ENCODE measurements at regions not wholly inside any gene's neighbourhood (a gene's known extent, or its start where the extent isn't known, plus 50 kb on each side); places are given as distances from the start of the nearest gene placed in this dataset.
A peak's percentile ranks its signal among the peaks of the same experiment; 100 is the strongest.
"Not testable (repeated sequence)": the region's sequence is repeated elsewhere in the genome, so short reads cannot be mapped to it uniquely, and the experiment has no call there.

GRCh38 chr5:45109062-45109461, 300.3 kb downstream of the MRPS30 start:
- no peaks in the 10 kb centered on the region for H3K27me3 ChIP-seq (ENCODE audit: control insufficient read depth, insufficient read depth, low read length)
- H3K4me3 ChIP-seq (ENCODE audit: low read depth, low read length), result no peak overlapping the region
- no peaks in the 10 kb centered on the region for H3K36me3 ChIP-seq (ENCODE audit: control insufficient read depth, insufficient read depth, low read length)
- 0 out of 2 replicates have a peak, but pooled peaks cover 4% of the 10 kb centered on the region for H3K9me3 ChIP-seq (ENCODE audit: control insufficient read depth, insufficient read depth, low read depth, low read length)
- no peak overlapping the region for H3K27ac ChIP-seq (ENCODE audit: low read depth, low read length)
- H3K9ac ChIP-seq (ENCODE audit: low read length), result no peak overlapping the region
- H3K4me1 ChIP-seq (ENCODE audit: control insufficient read depth, insufficient read depth, low read length), result peaks cover 36% of the 10 kb centered on the region

GRCh38 chr5:45109636-45110035, 300.9 kb downstream of the MRPS30 start:
- Histone ChIP-seq H3K4me3 (ENCODE audit: low read depth, low read length) (0 out of 2 replicates have a peak overlapping the region, but pooled peaks have one; percentile 10), H3K9me3 (ENCODE audit: control insufficient read depth, insufficient read depth, low read depth, low read length) (0 out of 2 replicates have a peak, but pooled peaks cover 4% of the 10 kb centered on the region), H3K36me3 (ENCODE audit: control insufficient read depth, insufficient read depth, low read length) (no peaks in the 10 kb centered on the region), H3K27me3 (ENCODE audit: control insufficient read depth, insufficient read depth, low read length) (no peaks in the 10 kb centered on the region), H3K9ac (ENCODE audit: low read length) (peak overlapping the region; percentile 19), H3K27ac (ENCODE audit: low read depth, low read length) (peak overlapping the region; percentile 80), H3K4me1 (ENCODE audit: control insufficient read depth, insufficient read depth, low read length) (peaks cover 36% of the 10 kb centered on the region)

GRCh38 chr5:45110399-45110798, 301.7 kb downstream of the MRPS30 start:
- H3K36me3 ChIP-seq (ENCODE audit: control insufficient read depth, insufficient read depth, low read length), result no peaks in the 10 kb centered on the region
- H3K4me1 ChIP-seq (ENCODE audit: control insufficient read depth, insufficient read depth, low read length), result peaks cover 36% of the 10 kb centered on the region
- H3K27ac ChIP-seq (ENCODE audit: low read depth, low read length), result peak overlapping the region; percentile 80
- H3K9me3 ChIP-seq (ENCODE audit: control insufficient read depth, insufficient read depth, low read depth, low read length), result peaks cover 5% of the 10 kb centered on the region; the same call in 1 of the 2 replicates
- peak overlapping the region; percentile 10; the same call in 1 of the 2 replicates for H3K4me3 ChIP-seq (ENCODE audit: low read depth, low read length)
- no peaks in the 10 kb centered on the region for H3K27me3 ChIP-seq (ENCODE audit: control insufficient read depth, insufficient read depth, low read length)
- peak overlapping the region; percentile 41 for H3K9ac ChIP-seq (ENCODE audit: low read length)

- Histone ChIP-seq H3K27me3 (ENCODE audit: control insufficient read depth, insufficient read depth, low read length) (no peaks in the 10 kb centered on the region), H3K9ac (ENCODE audit: low read length) (no peak overlapping the region), H3K4me1 (ENCODE audit: control insufficient read depth, insufficient read depth, low read length) (peaks cover 36% of the 10 kb centered on the region), H3K27ac (ENCODE audit: low read depth, low read length) (no peak overlapping the region), H3K9me3 (ENCODE audit: control insufficient read depth, insufficient read depth, low read depth, low read length) (peaks cover 20% of the 10 kb centered on the region), H3K4me3 (ENCODE audit: low read depth, low read length) (no peak overlapping the region), H3K36me3 (ENCODE audit: control insufficient read depth, insufficient read depth, low read length) (0 out of 2 replicates have a peak, but pooled peaks cover 7% of the 10 kb centered on the region)
These were observed 305.0 kb downstream of the MRPS30 start for GRCh38 chr5:45113726-45114125.

- Histone ChIP-seq H3K27ac (ENCODE audit: low read depth, low read length) (no peak overlapping the region), H3K27me3 (ENCODE audit: control insufficient read depth, insufficient read depth, low read length) (no peaks in the 10 kb centered on the region), H3K9ac (ENCODE audit: low read length) (no peak overlapping the region), H3K36me3 (ENCODE audit: control insufficient read depth, insufficient read depth, low read length) (no peaks in the 10 kb centered on the region), H3K9me3 (ENCODE audit: control insufficient read depth, insufficient read depth, low read depth, low read length) (no peaks in the 10 kb centered on the region), H3K4me1 (ENCODE audit: control insufficient read depth, insufficient read depth, low read length) (no peaks in the 10 kb centered on the region), H3K4me3 (ENCODE audit: low read depth, low read length) (no peak overlapping the region)
These were observed 324.2 kb downstream of the MRPS30 start for GRCh38 chr5:45132972-45133371.

GRCh38 chr5:45162974-45163373, 354.2 kb downstream of the MRPS30 start:
- Histone ChIP-seq H3K27me3 (ENCODE audit: control insufficient read depth, insufficient read depth, low read length) (no peaks in the 10 kb centered on the region), H3K4me1 (ENCODE audit: control insufficient read depth, insufficient read depth, low read length) (no peaks in the 10 kb centered on the region), H3K36me3 (ENCODE audit: control insufficient read depth, insufficient read depth, low read length) (no peaks in the 10 kb centered on the region), H3K27ac (ENCODE audit: low read depth, low read length) (no peak overlapping the region), H3K9me3 (ENCODE audit: control insufficient read depth, insufficient read depth, low read depth, low read length) (no peaks in the 10 kb centered on the region), H3K9ac (ENCODE audit: low read length) (no peak overlapping the region), H3K4me3 (ENCODE audit: low read depth, low read length) (no peak overlapping the region)

- H3K36me3 ChIP-seq (ENCODE audit: control insufficient read depth, insufficient read depth, low read length), result no peaks in the 10 kb centered on the region
- no peaks in the 10 kb centered on the region for H3K27me3 ChIP-seq (ENCODE audit: control insufficient read depth, insufficient read depth, low read length)
- H3K4me3 ChIP-seq (ENCODE audit: low read depth, low read length), result no peak overlapping the region
These were observed 362.8 kb downstream of the MRPS30 start for GRCh38 chr5:45171563-45171962.

GRCh38 chr5:45172634-45173033, 363.9 kb downstream of the MRPS30 start:
- not testable (repeated sequence) for H3K27me3 ChIP-seq (ENCODE audit: control insufficient read depth, insufficient read depth, low read length); H3K27ac ChIP-seq (ENCODE audit: low read depth, low read length); H3K4me3 ChIP-seq (ENCODE audit: low read depth, low read length); H3K36me3 ChIP-seq (ENCODE audit: control insufficient read depth, insufficient read depth, low read length); H3K9me3 ChIP-seq (ENCODE audit: control insufficient read depth, insufficient read depth, low read depth, low read length); H3K4me1 ChIP-seq (ENCODE audit: control insufficient read depth, insufficient read depth, low read length); H3K9ac ChIP-seq (ENCODE audit: low read length)

More at GRCh38 chr5:45171563-45171962, 362.8 kb downstream of the MRPS30 start:
- no peaks in the 10 kb centered on the region for H3K4me1 ChIP-seq (ENCODE audit: control insufficient read depth, insufficient read depth, low read length)
- no peak overlapping the region for H3K9ac ChIP-seq (ENCODE audit: low read length)
- H3K27ac ChIP-seq (ENCODE audit: low read depth, low read length), result no peak overlapping the region
- no peaks in the 10 kb centered on the region for H3K9me3 ChIP-seq (ENCODE audit: control insufficient read depth, insufficient read depth, low read depth, low read length)

GRCh38 chr5:45179686-45180085, 370.9 kb downstream of the MRPS30 start:
- Histone ChIP-seq H3K9ac (ENCODE audit: low read length) (no peak overlapping the region), H3K27ac (ENCODE audit: low read depth, low read length) (no peak overlapping the region; the same call in 1 of the 2 replicates), H3K4me3 (ENCODE audit: low read depth, low read length) (no peak overlapping the region), H3K36me3 (ENCODE audit: control insufficient read depth, insufficient read depth, low read length) (no peaks in the 10 kb centered on the region; the same call in 1 of the 2 replicates), H3K4me1 (ENCODE audit: control insufficient read depth, insufficient read depth, low read length) (peaks cover 7% of the 10 kb centered on the region), H3K27me3 (ENCODE audit: control insufficient read depth, insufficient read depth, low read length) (no peaks in the 10 kb centered on the region), H3K9me3 (ENCODE audit: control insufficient read depth, insufficient read depth, low read depth, low read length) (no peaks in the 10 kb centered on the region)

- Histone ChIP-seq H3K36me3 (ENCODE audit: control insufficient read depth, insufficient read depth, low read length) (no peaks in the 10 kb centered on the region), H3K9me3 (ENCODE audit: control insufficient read depth, insufficient read depth, low read depth, low read length) (no peaks in the 10 kb centered on the region), H3K4me1 (ENCODE audit: control insufficient read depth, insufficient read depth, low read length) (no peaks in the 10 kb centered on the region), H3K27ac (ENCODE audit: low read depth, low read length) (no peak overlapping the region), H3K9ac (ENCODE audit: low read length) (no peak overlapping the region), H3K27me3 (ENCODE audit: control insufficient read depth, insufficient read depth, low read length) (no peaks in the 10 kb centered on the region), H3K4me3 (ENCODE audit: low read depth, low read length) (no peak overlapping the region)
These were observed 380.3 kb downstream of the MRPS30 start for GRCh38 chr5:45189042-45189441.

- H3K4me1 ChIP-seq (ENCODE audit: control insufficient read depth, insufficient read depth, low read length), result no peaks in the 10 kb centered on the region
- H3K9ac ChIP-seq (ENCODE audit: low read length), result no peak overlapping the region
- H3K36me3 ChIP-seq (ENCODE audit: control insufficient read depth, insufficient read depth, low read length), result no peaks in the 10 kb centered on the region
- no peak overlapping the region for H3K27ac ChIP-seq (ENCODE audit: low read depth, low read length)
- H3K27me3 ChIP-seq (ENCODE audit: control insufficient read depth, insufficient read depth, low read length), result no peaks in the 10 kb centered on the region
- H3K4me3 ChIP-seq (ENCODE audit: low read depth, low read length), result no peak overlapping the region
- H3K9me3 ChIP-seq (ENCODE audit: control insufficient read depth, insufficient read depth, low read depth, low read length), result no peaks in the 10 kb centered on the region
These were observed 380.7 kb downstream of the MRPS30 start for GRCh38 chr5:45189481-45189880.

- Histone ChIP-seq H3K27ac (ENCODE audit: low read depth, low read length) (no peak overlapping the region), H3K9ac (ENCODE audit: low read length) (no peak overlapping the region), H3K9me3 (ENCODE audit: control insufficient read depth, insufficient read depth, low read depth, low read length) (no peaks in the 10 kb centered on the region), H3K27me3 (ENCODE audit: control insufficient read depth, insufficient read depth, low read length) (no peaks in the 10 kb centered on the region), H3K4me1 (ENCODE audit: control insufficient read depth, insufficient read depth, low read length) (no peaks in the 10 kb centered on the region), H3K4me3 (ENCODE audit: low read depth, low read length) (no peak overlapping the region), H3K36me3 (ENCODE audit: control insufficient read depth, insufficient read depth, low read length) (no peaks in the 10 kb centered on the region)
These were observed 386.3 kb downstream of the MRPS30 start for GRCh38 chr5:45195026-45195425.

Data from HUES6 (cell line).